ENCODE measurements at regions not wholly inside any gene's neighbourhood (a gene's known extent, or its start where the extent isn't known, plus 50 kb on each side); places are given as distances from the start of the nearest gene placed in this dataset.

GRCh38 chr4:18435781-18436180 lies 414.2 kb upstream of the LCORL start:
- no peaks in the 10 kb centered on the region for H3K27me3 ChIP-seq (ENCODE audit: insufficient read depth, poor library complexity, severe bottlenecking)
- TF ChIP-seq REST (IDR thresholded peaks at IDR 0.05; ENCODE audit: insufficient replicate concordance, low read depth), result no peak
- TF ChIP-seq GABPA (IDR thresholded peaks at IDR 0.05; ENCODE audit: low read depth), result no peak
- no peak for TF ChIP-seq POLR2AphosphoS5 (IDR thresholded peaks at IDR 0.05; ENCODE audit: low read depth)
- no peak for TF ChIP-seq CTCF (IDR thresholded peaks at IDR 0.05; ENCODE audit: insufficient read depth, low read length)
- TF ChIP-seq SPI1 (IDR thresholded peaks at IDR 0.05; ENCODE audit: borderline replicate concordance, low read depth), result no peak
- H3K27ac ChIP-seq (replicated peaks), result no peak overlapping the region
- no peak for DNase-seq (ENCODE audit: low read depth in 1 of 2, low spot score in 1 of 2)
- no peak overlapping the region for H3K4me3 ChIP-seq (replicated peaks; ENCODE audit: insufficient read depth, low read length)

- TF ChIP-seq SPI1 (IDR thresholded peaks at IDR 0.05; ENCODE audit: borderline replicate concordance, low read depth) (no peak), CTCF (IDR thresholded peaks at IDR 0.05; ENCODE audit: insufficient read depth, low read length) (no peak), POLR2AphosphoS5 (IDR thresholded peaks at IDR 0.05; ENCODE audit: low read depth) (no peak), GABPA (IDR thresholded peaks at IDR 0.05; ENCODE audit: low read depth) (no peak), REST (IDR thresholded peaks at IDR 0.05; ENCODE audit: insufficient replicate concordance, low read depth) (no peak)
- no peak overlapping the region for H3K27ac ChIP-seq (replicated peaks)
- no peaks in the 10 kb centered on the region for H3K27me3 ChIP-seq (ENCODE audit: insufficient read depth, poor library complexity, severe bottlenecking)
- H3K4me3 ChIP-seq (replicated peaks; ENCODE audit: insufficient read depth, low read length), result no peak overlapping the region
- no peak for DNase-seq (ENCODE audit: low read depth in 1 of 2, low spot score in 1 of 2)
Measured at GRCh38 chr4:18422685-18423084, 401.1 kb upstream of the LCORL start.

- Histone ChIP-seq H3K27ac (replicated peaks) (no peak overlapping the region), H3K4me3 (replicated peaks; ENCODE audit: insufficient read depth, low read length) (no peak overlapping the region), H3K27me3 (ENCODE audit: insufficient read depth, poor library complexity, severe bottlenecking) (no peaks in the 10 kb centered on the region)
- no peak for DNase-seq (ENCODE audit: low read depth in 1 of 2, low spot score in 1 of 2)
- TF ChIP-seq REST (IDR thresholded peaks at IDR 0.05; ENCODE audit: insufficient replicate concordance, low read depth) (no peak), SPI1 (IDR thresholded peaks at IDR 0.05; ENCODE audit: borderline replicate concordance, low read depth) (no peak), POLR2AphosphoS5 (IDR thresholded peaks at IDR 0.05; ENCODE audit: low read depth) (no peak), CTCF (IDR thresholded peaks at IDR 0.05; ENCODE audit: insufficient read depth, low read length) (no peak), GABPA (IDR thresholded peaks at IDR 0.05; ENCODE audit: low read depth) (no peak)
Measured at GRCh38 chr4:18421519-18421918, 400.0 kb upstream of the LCORL start.

All from HL-60 (cell line).